C4-2B (cell line): ENCODE measurements at regions not wholly inside any gene's neighbourhood (a gene's known extent, or its start where the extent isn't known, plus 50 kb on each side); places are given as distances from the start of the nearest gene placed in this dataset.

ENCODE experiments used
- H3K27ac ChIP-seq: fragments of 450-650 bp; 2 replicates; pipeline ENCODE4 v1.5.1; 2017
- ZFX ChIP-seq: fragments of 450-650 bp; IDR thresholded peaks from 2 replicates; pipeline ENCODE4 v1.6.1; 2017
- TF ChIP-seq, protein P1 (sequence below): fragments of 450-650 bp; conservative IDR thresholded peaks from 2 replicates; pipeline ENCODE4 v1.5.1; 2017; ENCODE audit warnings: mild to moderate bottlenecking

DNA sequence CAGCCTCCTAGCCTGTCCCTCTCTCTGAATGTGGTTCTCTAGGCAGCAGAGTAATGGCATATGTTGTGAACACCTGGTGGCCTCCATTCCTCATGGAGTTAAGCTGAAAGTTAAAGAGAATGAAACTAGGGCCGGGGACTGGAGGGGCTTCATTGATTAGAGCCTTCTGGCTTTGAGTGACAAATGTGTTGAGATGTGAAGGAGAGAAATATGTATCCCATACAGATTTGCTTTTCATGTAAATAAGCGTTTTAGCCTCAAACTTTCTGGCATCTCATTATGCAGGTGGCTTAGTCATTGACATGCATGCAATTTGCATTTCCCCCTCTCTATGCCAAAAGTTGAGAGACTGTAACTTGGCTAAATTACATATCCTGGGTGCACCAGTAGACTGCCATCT lies 537.7 kb upstream of the EEF2KMT start:
- no peak overlapping the region for H3K27ac ChIP-seq
- TF ChIP-seq, protein P1, sequence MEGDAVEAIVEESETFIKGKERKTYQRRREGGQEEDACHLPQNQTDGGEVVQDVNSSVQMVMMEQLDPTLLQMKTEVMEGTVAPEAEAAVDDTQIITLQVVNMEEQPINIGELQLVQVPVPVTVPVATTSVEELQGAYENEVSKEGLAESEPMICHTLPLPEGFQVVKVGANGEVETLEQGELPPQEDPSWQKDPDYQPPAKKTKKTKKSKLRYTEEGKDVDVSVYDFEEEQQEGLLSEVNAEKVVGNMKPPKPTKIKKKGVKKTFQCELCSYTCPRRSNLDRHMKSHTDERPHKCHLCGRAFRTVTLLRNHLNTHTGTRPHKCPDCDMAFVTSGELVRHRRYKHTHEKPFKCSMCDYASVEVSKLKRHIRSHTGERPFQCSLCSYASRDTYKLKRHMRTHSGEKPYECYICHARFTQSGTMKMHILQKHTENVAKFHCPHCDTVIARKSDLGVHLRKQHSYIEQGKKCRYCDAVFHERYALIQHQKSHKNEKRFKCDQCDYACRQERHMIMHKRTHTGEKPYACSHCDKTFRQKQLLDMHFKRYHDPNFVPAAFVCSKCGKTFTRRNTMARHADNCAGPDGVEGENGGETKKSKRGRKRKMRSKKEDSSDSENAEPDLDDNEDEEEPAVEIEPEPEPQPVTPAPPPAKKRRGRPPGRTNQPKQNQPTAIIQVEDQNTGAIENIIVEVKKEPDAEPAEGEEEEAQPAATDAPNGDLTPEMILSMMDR, result no peak
- TF ChIP-seq ZFX, result no peak

DNA sequence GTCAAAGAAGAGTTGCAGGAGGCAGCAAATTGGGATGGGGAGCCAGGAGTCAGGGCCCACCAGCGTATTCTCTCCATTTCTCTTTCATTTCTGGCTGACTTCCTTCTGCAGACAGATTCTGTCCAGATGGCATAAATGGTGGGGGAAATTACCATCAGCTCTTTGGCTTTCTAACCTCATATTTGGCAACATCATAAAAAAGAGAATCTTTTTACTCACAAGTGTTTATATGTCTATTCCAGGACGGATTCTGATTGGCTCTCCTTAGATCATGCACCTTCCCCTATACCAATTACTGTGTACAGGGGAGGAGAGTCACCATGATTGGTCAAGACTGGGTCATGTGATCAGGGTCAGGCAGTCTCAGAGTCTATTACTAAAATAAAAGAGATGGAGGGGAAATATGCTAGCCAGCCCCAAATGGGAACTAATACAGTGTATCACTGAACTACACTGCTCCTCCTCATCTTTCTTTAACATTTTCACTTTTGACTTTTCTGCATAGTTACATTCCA lies 537.1 kb upstream of the EEF2KMT start:
- no peak overlapping the region for H3K27ac ChIP-seq
- TF ChIP-seq ZFX, result no peak
- TF ChIP-seq, protein P1, result no peak

DNA sequence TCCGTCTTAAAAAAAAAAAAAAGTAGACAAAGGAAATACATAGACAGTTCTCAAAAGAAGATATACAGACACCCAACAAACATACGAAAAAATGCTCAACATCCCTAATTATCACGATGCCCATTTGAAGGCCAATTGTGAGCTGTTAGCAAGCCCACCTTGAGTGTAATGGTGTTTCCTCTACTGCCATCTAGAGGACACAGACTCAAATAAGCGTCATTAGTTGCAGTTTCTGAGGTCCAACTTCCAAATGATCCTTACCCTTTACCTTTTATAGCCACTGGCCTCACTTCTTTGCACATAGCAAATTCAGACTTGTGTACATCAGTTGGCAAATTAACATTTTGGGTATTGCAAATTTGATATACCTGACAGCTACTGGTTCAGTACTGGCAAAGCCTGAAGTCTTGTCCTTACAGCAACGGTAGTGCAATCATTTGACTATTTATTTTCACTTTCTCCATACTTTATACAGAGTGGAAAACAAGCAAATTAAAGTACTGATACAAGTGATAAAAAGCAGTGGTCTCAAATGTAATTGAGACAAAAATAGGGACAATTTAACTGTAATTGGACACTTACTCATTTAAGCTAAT lies 536.3 kb upstream of the EEF2KMT start:
- no peak overlapping the region for H3K27ac ChIP-seq
- TF ChIP-seq, protein P1, result peak; percentile 83
- no peak for TF ChIP-seq ZFX

DNA sequence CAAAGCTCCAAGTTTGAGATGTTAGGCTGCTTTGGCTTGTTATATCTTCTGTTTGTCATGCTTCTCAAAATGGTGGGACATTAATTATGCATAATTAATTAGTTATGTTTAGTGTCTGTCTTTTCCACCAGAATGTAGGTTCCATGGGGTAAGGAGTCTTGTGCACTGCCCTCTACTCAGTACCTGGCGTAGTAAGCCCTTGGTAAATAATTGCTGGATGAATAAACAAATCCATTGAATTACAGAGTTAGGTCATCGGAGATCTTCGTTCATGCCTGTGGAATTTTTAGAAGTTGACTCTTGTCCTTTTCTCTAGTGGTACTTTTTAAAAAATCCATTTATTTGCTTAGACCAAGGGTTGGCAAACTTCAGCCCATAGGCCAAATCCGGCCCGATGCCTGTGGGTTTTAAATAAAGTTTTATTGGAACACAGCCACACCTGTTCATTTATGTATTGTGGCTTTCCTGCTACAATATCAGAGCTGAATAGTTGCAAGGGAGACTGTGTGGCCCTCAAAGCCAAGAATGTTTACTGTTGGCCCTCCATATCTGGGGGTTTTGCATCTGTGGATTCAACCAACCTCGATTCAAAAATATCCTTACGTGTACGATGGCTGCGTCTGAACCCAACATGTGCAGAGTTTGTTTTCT lies 524.8 kb upstream of the EEF2KMT start:
- TF ChIP-seq ZFX, result no peak
- TF ChIP-seq, protein P1, result no peak
- H3K27ac ChIP-seq, result no peak overlapping the region

DNA sequence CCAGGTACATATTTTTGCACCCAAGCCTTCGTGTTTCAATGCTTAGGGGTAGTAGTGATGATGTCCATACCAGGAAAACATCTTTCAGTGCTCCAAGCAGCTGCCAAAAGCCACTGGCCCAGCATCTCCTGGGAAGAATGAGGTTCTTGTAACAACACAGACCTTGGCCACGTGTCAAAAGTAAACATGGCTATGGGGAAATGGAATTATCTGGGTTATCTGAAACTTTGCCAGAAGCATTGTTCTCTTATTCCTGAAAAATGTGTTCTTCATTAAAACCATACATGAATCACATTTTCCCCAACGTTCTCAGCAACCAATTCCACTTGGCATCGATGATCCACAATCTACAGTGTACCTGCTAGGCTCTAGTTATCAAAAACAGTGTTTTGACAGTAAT lies 524.2 kb upstream of the EEF2KMT start:
- TF ChIP-seq, protein P1, result no peak
- no peak for TF ChIP-seq ZFX
- H3K27ac ChIP-seq, result no peak overlapping the region

DNA sequence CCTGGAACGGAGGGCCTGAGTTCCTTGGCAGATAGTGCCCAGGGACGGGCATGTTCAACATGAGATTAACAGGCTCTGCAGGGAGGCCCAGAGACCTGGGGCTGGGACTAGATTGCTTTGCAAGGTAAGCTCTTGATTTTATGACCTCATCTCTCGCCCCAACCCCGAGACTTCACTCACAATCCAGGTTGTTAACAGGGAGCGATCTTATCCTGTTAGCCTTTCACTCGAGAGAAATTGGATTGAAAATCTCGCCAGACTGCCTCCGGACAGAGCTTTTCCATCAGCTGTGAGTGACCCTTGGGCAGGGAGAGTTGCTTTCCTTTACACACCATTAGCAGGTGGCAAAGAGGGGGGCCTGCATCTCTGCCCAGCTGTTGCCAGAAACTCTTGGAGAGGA lies 521.7 kb upstream of the EEF2KMT start:
- no peak for TF ChIP-seq ZFX
- TF ChIP-seq, protein P1, result no peak

DNA sequence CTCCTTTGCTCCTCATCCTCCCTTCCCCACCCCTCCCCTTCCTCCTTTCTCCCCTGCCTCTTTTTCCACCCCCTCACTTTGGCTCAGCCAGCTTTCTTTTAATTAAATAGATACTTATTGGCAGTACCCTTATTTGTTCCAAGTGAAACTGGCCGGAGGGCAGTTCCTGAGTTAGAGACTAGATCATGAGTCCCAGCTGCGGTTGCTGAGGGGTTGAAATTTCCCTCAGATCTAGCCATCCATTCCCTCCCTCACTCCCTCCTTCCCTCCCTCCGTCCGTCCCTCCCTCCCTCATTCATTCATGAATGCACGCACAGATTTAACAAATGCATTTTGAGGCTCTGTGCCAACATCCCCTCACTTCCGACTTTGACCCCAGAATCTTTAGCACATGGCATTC lies 519.2 kb upstream of the EEF2KMT start:
- no peak for TF ChIP-seq ZFX
- TF ChIP-seq, protein P1, result no peak
- no peak overlapping the region for H3K27ac ChIP-seq

More for the DNA sequence above, 521.7 kb upstream of the EEF2KMT start:
- no peak overlapping the region for H3K27ac ChIP-seq
